ENCODE measurements at regions not wholly inside any gene's neighbourhood (a gene's known extent, or its start where the extent isn't known, plus 50 kb on each side); places are given as distances from the start of the nearest gene placed in this dataset.

- Histone ChIP-seq H3K4me1 (ENCODE audit: control insufficient read depth in 1 of 2, insufficient read depth in 2 of 2, low read depth in 1 of 2, low read length in 1 of 2) (no peaks in the 10 kb centered on the region), H4K20me1 (ENCODE audit: insufficient read depth) (no peaks in the 10 kb centered on the region), H3F3A (replicated peaks; ENCODE audit: insufficient read depth) (no peaks in the 10 kb centered on the region), H2AFZ (ENCODE audit: low read depth) (no peak overlapping the region), H3K4me2 (no peak overlapping the region), H3K9me2 (no peaks in the 10 kb centered on the region), H3K9ac (no peak overlapping the region), H3K27ac (ENCODE audit: low read depth in 2 of 2, low read length in 1 of 2) (no peak overlapping the region), H3K4me3 (ENCODE audit: low read depth in 2 of 2, low read length in 1 of 2) (no peak overlapping the region), H3K27me3 (ENCODE audit: insufficient read depth) (no peaks in the 10 kb centered on the region), H3K9me3 (no peaks in the 10 kb centered on the region), H3K79me2 (ENCODE audit: insufficient read depth) (no peaks in the 10 kb centered on the region), H3K36me3 (replicated peaks in 1 of 2; ENCODE audit: control insufficient read depth in 1 of 2, insufficient read depth in 2 of 2, low read length in 1 of 2) (no peaks in the 10 kb centered on the region)
- no peak for DNase-seq
- TF ChIP-seq USF1 (IDR thresholded peaks at IDR 0.05; ENCODE audit: borderline replicate concordance, low read depth) (no peak), JUND (IDR thresholded peaks at IDR 0.05) (no peak), MEF2A (IDR thresholded peaks at IDR 0.05; ENCODE audit: borderline replicate concordance, low read depth) (no peak), RCOR1 (IDR thresholded peaks at IDR 0.05; ENCODE audit: low read length) (no peak), FOXM1 (IDR thresholded peaks at IDR 0.05; ENCODE audit: low read depth) (no peak), EZH2phosphoT487 (IDR thresholded peaks at IDR 0.05; ENCODE audit: borderline replicate concordance, low read depth) (no peak), GABPA (IDR thresholded peaks at IDR 0.05; ENCODE audit: low read depth) (no peak), EP300 (IDR thresholded peaks at IDR 0.05; ENCODE audit: borderline replicate concordance in 1 of 2, low read depth in 1 of 2, low read length in 1 of 2) (no peak), NRF1 (IDR thresholded peaks at IDR 0.05; ENCODE audit: low read depth, low read length) (no peak), TEAD4 (IDR thresholded peaks at IDR 0.05; ENCODE audit: borderline replicate concordance, insufficient read depth) (no peak), IRF3 (IDR thresholded peaks at IDR 0.05; ENCODE audit: low read depth, low read length) (no peak), CTCF (IDR thresholded peaks at IDR 0.05) (no peak), USF2 (IDR thresholded peaks at IDR 0.05; ENCODE audit: borderline replicate concordance, low read depth, low read length) (no peak), NFIC (IDR thresholded peaks at IDR 0.05; ENCODE audit: borderline replicate concordance) (no peak), POLR2AphosphoS5 (IDR thresholded peaks at IDR 0.05; ENCODE audit: low read depth, low read length) (no peak), CHD2 (IDR thresholded peaks at IDR 0.05; ENCODE audit: low read length, partially characterized antibody) (no peak), RFX5 (IDR thresholded peaks at IDR 0.05; ENCODE audit: low read length) (no peak), FOXJ3 (CRISPR knock-in tag; IDR thresholded peaks at IDR 0.05) (no peak)
- TF ChIP-seq, protein P1, sequence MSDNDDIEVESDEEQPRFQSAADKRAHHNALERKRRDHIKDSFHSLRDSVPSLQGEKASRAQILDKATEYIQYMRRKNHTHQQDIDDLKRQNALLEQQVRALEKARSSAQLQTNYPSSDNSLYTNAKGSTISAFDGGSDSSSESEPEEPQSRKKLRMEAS (IDR thresholded peaks at IDR 0.05; ENCODE audit: low read depth), result no peak
- TF ChIP-seq, protein P2, sequence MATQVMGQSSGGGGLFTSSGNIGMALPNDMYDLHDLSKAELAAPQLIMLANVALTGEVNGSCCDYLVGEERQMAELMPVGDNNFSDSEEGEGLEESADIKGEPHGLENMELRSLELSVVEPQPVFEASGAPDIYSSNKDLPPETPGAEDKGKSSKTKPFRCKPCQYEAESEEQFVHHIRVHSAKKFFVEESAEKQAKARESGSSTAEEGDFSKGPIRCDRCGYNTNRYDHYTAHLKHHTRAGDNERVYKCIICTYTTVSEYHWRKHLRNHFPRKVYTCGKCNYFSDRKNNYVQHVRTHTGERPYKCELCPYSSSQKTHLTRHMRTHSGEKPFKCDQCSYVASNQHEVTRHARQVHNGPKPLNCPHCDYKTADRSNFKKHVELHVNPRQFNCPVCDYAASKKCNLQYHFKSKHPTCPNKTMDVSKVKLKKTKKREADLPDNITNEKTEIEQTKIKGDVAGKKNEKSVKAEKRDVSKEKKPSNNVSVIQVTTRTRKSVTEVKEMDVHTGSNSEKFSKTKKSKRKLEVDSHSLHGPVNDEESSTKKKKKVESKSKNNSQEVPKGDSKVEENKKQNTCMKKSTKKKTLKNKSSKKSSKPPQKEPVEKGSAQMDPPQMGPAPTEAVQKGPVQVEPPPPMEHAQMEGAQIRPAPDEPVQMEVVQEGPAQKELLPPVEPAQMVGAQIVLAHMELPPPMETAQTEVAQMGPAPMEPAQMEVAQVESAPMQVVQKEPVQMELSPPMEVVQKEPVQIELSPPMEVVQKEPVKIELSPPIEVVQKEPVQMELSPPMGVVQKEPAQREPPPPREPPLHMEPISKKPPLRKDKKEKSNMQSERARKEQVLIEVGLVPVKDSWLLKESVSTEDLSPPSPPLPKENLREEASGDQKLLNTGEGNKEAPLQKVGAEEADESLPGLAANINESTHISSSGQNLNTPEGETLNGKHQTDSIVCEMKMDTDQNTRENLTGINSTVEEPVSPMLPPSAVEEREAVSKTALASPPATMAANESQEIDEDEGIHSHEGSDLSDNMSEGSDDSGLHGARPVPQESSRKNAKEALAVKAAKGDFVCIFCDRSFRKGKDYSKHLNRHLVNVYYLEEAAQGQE (IDR thresholded peaks at IDR 0.05; ENCODE audit: low read depth, low read length), result no peak
- POLR2A ChIA-PET, result no interaction called here
- CTCF ChIA-PET, result no interaction called here
Observed at GRCh38 chr21:35488946-35489345, 439.8 kb upstream of the RUNX1 start.

Data from SK-N-SH (cell line).